Osteoblast (primary cell): ENCODE measurements at regions not wholly inside any gene's neighbourhood (a gene's known extent, or its start where the extent isn't known, plus 50 kb on each side); places are given as distances from the start of the nearest gene placed in this dataset.

Source experiments
- DNase-seq: peaks from one replicate; pipeline ENCODE4 v3.0.0; 2011; ENCODE audit warnings: low spot score, mixed read lengths; ENCODE audit not compliant: insufficient read length; ENCODE audit errors: missing footprints
- H2AFZ ChIP-seq: 2 replicates; pipeline ENCODE4 v1.6.0; 2011; ENCODE audit warnings: mild to moderate bottlenecking, low read length
- H3K27ac ChIP-seq: 2 replicates; pipeline ENCODE4 v1.5.1; 2011; ENCODE audit warnings: mild to moderate bottlenecking, low read depth, low read length, moderate library complexity
- H3K27me3 ChIP-seq: 2 replicates; pipeline ENCODE4 v1.6.0; 2012; ENCODE audit warnings: mild to moderate bottlenecking, control low read depth, inconsistent platforms, low read length, moderate library complexity; ENCODE audit not compliant: insufficient read depth
- H3K36me3 ChIP-seq: 2 replicates; pipeline ENCODE4 v1.5.1; 2011; ENCODE audit warnings: mild to moderate bottlenecking, low read length, control low read depth, moderate library complexity; ENCODE audit not compliant: insufficient read depth
- H3K4me1 ChIP-seq: 2 replicates; pipeline ENCODE4 v1.5.1; 2011; ENCODE audit warnings: mild to moderate bottlenecking, low read length, control low read depth, moderate library complexity; ENCODE audit not compliant: insufficient read depth
- H3K4me2 ChIP-seq: 2 replicates; pipeline ENCODE4 v1.6.0; 2011; ENCODE audit warnings: mild to moderate bottlenecking, low read length; ENCODE audit not compliant: insufficient read depth
- H3K4me3 ChIP-seq: fragments of 200-600 bp; sonication (generic); 3 replicates; pipeline ENCODE4 v1.5.1; 2012; ENCODE audit warnings: mild to moderate bottlenecking, low read length, inconsistent platforms; ENCODE audit not compliant: insufficient read depth
- H3K79me2 ChIP-seq: 2 replicates; pipeline ENCODE4 v1.6.0; 2012; ENCODE audit warnings: mild to moderate bottlenecking, low read length, control low read depth, inconsistent platforms; ENCODE audit not compliant: insufficient read depth
- H3K9me3 ChIP-seq: 2 replicates; pipeline ENCODE4 v1.5.1; 2011; ENCODE audit warnings: low read depth, low read length, control low read depth
- H4K20me1 ChIP-seq: 2 replicates; pipeline ENCODE4 v1.6.0; 2012; ENCODE audit warnings: mild to moderate bottlenecking, low read length, control low read depth; ENCODE audit not compliant: insufficient read depth
- TF ChIP-seq, protein P1 (sequence below): IDR thresholded peaks from 2 replicates; pipeline ENCODE4 v1.5.1; 2011; ENCODE audit warnings: mild to moderate bottlenecking, low read depth, low read length, moderate library complexity; ENCODE audit errors: extremely low read depth

- no peaks in the 10 kb centered on the region for H3K9me3 ChIP-seq
- no peaks in the 10 kb centered on the region for H3K79me2 ChIP-seq
- TF ChIP-seq, protein P1, sequence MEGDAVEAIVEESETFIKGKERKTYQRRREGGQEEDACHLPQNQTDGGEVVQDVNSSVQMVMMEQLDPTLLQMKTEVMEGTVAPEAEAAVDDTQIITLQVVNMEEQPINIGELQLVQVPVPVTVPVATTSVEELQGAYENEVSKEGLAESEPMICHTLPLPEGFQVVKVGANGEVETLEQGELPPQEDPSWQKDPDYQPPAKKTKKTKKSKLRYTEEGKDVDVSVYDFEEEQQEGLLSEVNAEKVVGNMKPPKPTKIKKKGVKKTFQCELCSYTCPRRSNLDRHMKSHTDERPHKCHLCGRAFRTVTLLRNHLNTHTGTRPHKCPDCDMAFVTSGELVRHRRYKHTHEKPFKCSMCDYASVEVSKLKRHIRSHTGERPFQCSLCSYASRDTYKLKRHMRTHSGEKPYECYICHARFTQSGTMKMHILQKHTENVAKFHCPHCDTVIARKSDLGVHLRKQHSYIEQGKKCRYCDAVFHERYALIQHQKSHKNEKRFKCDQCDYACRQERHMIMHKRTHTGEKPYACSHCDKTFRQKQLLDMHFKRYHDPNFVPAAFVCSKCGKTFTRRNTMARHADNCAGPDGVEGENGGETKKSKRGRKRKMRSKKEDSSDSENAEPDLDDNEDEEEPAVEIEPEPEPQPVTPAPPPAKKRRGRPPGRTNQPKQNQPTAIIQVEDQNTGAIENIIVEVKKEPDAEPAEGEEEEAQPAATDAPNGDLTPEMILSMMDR = no peak
- H4K20me1 ChIP-seq = no peaks in the 10 kb centered on the region
- H3K4me1 ChIP-seq = peaks cover 5% of the 10 kb centered on the region
- no peak for DNase-seq
- H2AFZ ChIP-seq = no peak overlapping the region
- H3K36me3 ChIP-seq = no peaks in the 10 kb centered on the region
- H3K4me2 ChIP-seq = no peak overlapping the region
- no peak overlapping the region for H3K4me3 ChIP-seq
- no peak overlapping the region for H3K27ac ChIP-seq
- no peaks in the 10 kb centered on the region for H3K27me3 ChIP-seq
Measured at GRCh38 chr7:10803720-10804119, 170.0 kb upstream of the PHF14 start.

- Histone ChIP-seq H3K4me2 (no peak overlapping the region), H3K27ac (no peak overlapping the region), H3K9me3 (no peaks in the 10 kb centered on the region), H3K27me3 (no peaks in the 10 kb centered on the region), H2AFZ (no peak overlapping the region), H3K36me3 (no peaks in the 10 kb centered on the region), H3K4me1 (peaks cover 5% of the 10 kb centered on the region), H3K4me3 (no peak overlapping the region), H3K79me2 (no peaks in the 10 kb centered on the region), H4K20me1 (no peaks in the 10 kb centered on the region)
- TF ChIP-seq, protein P1 = no peak
- no peak for DNase-seq
Measured at GRCh38 chr7:10804770-10805169, 168.9 kb upstream of the PHF14 start.

DNA sequence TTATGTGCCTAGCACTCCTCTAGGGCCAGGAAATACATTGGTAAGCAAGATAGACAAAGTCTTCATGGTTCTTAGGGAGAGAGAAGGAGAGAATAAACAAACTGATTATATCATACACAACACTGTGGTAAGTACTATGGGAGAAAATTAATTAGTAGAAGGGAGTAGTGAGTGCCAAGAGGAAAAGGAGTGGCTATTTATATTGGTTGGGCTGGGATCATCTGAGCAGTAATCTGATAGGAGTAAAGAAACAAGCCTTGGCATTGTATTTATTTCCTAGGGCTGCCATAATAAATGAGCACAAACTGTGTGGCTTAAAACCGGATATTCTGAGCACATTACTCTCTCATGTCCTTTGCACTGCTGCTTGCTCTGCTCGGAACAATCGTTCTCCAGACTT is 158.1 kb upstream of the PHF14 start:
- TF ChIP-seq, protein P1 = no peak

DNA sequence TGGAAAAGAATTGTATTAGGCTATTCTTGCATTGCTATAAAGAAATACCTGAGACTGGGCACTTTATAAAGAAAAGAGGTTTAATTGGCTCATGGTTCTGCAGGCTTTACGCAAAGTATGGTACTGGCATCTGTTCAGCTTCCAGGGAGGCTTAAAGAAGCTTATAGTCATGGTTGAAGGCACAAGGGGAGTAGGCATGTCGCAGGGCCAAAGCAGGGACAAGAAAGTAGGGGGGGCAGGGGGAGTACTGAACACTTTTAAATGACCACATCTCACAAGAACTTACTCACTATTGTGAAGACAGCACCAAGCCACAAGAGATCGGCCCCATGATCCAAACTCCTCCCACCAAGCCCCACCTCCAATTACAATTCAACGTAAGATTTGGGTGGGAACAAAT is 152.5 kb upstream of the PHF14 start:
- no peaks in the 10 kb centered on the region for H3K79me2 ChIP-seq
- H3K27me3 ChIP-seq = no peaks in the 10 kb centered on the region
- no peaks in the 10 kb centered on the region for H3K9me3 ChIP-seq
- DNase-seq = no peak
- no peaks in the 10 kb centered on the region for H3K4me1 ChIP-seq
- H2AFZ ChIP-seq = no peak overlapping the region
- no peak overlapping the region for H3K4me2 ChIP-seq
- H3K4me3 ChIP-seq = no peak overlapping the region
- H3K36me3 ChIP-seq = no peaks in the 10 kb centered on the region
- H3K27ac ChIP-seq = no peak overlapping the region
- no peaks in the 10 kb centered on the region for H4K20me1 ChIP-seq
- TF ChIP-seq, protein P1 = no peak

More for the DNA sequence above, 158.1 kb upstream of the PHF14 start:
- no peak overlapping the region for H3K27ac ChIP-seq
- no peak overlapping the region for H3K4me3 ChIP-seq
- H3K27me3 ChIP-seq = no peaks in the 10 kb centered on the region
- H4K20me1 ChIP-seq = no peaks in the 10 kb centered on the region
- H3K79me2 ChIP-seq = no peaks in the 10 kb centered on the region
- no peak for DNase-seq
- H3K36me3 ChIP-seq = no peaks in the 10 kb centered on the region
- no peaks in the 10 kb centered on the region for H3K9me3 ChIP-seq
- H3K4me2 ChIP-seq = no peak overlapping the region
- no peak overlapping the region for H2AFZ ChIP-seq
- H3K4me1 ChIP-seq = no peaks in the 10 kb centered on the region
